ENCODE measurements at regions not wholly inside any gene's neighbourhood (a gene's known extent, or its start where the extent isn't known, plus 50 kb on each side); places are given as distances from the start of the nearest gene placed in this dataset.

DNA sequence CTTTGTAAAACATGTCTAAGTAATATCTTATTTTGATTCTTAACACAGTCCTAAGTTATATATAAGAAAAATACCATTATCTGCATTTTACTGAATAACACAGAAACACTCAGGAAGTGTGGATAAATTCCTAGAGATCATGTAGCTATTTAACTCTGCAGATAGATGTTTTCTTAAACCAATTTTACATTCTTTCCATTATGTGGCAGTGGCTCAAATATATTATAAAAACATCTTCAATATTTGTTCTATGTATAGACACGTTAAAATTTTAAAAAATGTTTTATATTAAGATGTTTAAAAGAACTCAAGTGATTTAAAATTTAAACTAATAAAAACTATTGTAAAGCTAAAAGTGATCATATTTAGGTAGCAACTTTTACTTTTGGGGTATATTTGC is 683.8 kb downstream of the DIPK2A start:
- POLR2A ChIA-PET = no interaction called here
- Mint-ChIP-seq H3K4me1 (no peaks in the 10 kb centered on the region), H3K27me3 (no peaks in the 10 kb centered on the region), H3K4me3 (no peak overlapping the region), H3K9me3 (peaks cover 0 to 14% (median 0%) of the 10 kb centered on the region in 5 donors), H3K36me3 (no peaks in the 10 kb centered on the region), H3K27ac (no peak overlapping the region)
- CTCF ChIA-PET = no interaction called here
- no peak overlapping the region for H3K27ac ChIP-seq (ENCODE audit: low read depth, low read length)
- H3K36me3 ChIP-seq (ENCODE audit: insufficient read depth, low read length) = no peaks in the 10 kb centered on the region
- no peaks in the 10 kb centered on the region for H3K4me1 ChIP-seq (ENCODE audit: insufficient read depth, low read length)
- no peak for DNase-seq
- no peak overlapping the region for H3K4me3 ChIP-seq (ENCODE audit: low read length)
- no peaks in the 10 kb centered on the region for H3K27me3 ChIP-seq (ENCODE audit: insufficient read depth, low read length, poor library complexity, severe bottlenecking)
- H3K9me3 ChIP-seq (ENCODE audit: low read length) = no peaks in the 10 kb centered on the region

DNA sequence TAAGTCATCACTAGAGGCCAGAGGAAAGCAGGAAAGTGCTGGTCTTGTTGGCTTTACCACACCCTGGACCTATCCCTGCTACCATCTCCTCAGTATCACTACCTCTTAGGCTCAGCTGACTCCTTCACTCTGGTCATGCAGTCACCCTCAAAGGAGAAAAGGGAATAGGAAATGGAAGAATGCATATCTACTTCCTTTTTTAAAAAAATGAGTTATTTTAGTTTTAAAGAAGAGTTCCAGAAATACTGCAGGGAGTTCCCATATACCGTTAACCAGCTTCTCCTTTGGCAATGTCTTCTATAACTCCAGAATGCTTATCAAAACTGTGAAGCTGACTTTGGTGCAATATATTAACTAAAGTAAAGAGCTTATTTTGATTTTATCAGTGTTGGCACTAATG is 688.6 kb downstream of the DIPK2A start:
- H3K9me3 ChIP-seq (ENCODE audit: low read length) = no peaks in the 10 kb centered on the region
- CTCF ChIA-PET = no interaction called here
- Mint-ChIP-seq H3K27me3 (peaks cover 0 to 2% of the 10 kb centered on the region in 2 donors), H3K4me1 (no peaks in the 10 kb centered on the region), H3K9me3 (peaks cover 0 to 6% (median 3%) of the 10 kb centered on the region in 5 donors), H3K27ac (no peak overlapping the region), H3K36me3 (no peaks in the 10 kb centered on the region), H3K4me3 (no peak overlapping the region)
- no peaks in the 10 kb centered on the region for H3K27me3 ChIP-seq (ENCODE audit: insufficient read depth, low read length, poor library complexity, severe bottlenecking)
- H3K4me1 ChIP-seq (ENCODE audit: insufficient read depth, low read length) = no peaks in the 10 kb centered on the region
- DNase-seq = no peak
- POLR2A ChIA-PET = no interaction called here
- no peak overlapping the region for H3K4me3 ChIP-seq (ENCODE audit: low read length)
- no peaks in the 10 kb centered on the region for H3K36me3 ChIP-seq (ENCODE audit: insufficient read depth, low read length)
- H3K27ac ChIP-seq (ENCODE audit: low read depth, low read length) = no peak overlapping the region

DNA sequence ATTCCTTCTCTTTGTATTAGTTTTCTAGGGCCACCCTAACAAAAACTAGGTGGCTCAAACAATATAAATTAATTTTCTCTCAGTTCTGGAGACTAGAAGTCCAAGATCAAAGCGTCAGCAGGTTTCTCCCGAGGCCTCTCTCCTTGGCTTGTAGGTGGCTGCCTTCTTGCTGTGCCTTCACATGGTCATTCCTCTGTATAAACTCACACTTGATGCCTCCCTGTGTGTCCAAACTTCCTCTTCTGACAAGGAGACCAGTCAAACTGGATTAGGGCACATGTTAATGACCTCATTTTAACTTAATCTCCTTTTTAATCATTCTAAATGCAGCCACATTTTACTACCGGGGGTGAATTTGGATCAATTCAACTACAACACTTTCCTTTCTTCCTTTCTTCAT is 691.1 kb downstream of the DIPK2A start:
- ChIA-PET CTCF (no interaction called here), POLR2A (no interaction called here)
- Mint-ChIP-seq H3K27ac (no peak overlapping the region), H3K9me3 (peaks cover 6 to 20% (median 7%) of the 10 kb centered on the region in 5 donors), H3K36me3 (no peaks in the 10 kb centered on the region), H3K4me1 (no peaks in the 10 kb centered on the region), H3K27me3 (peaks cover 0 to 2% of the 10 kb centered on the region in 2 donors), H3K4me3 (no peak overlapping the region)
- H3K4me1 ChIP-seq (ENCODE audit: insufficient read depth, low read length) = no peaks in the 10 kb centered on the region
- no peak for DNase-seq
- no peak overlapping the region for H3K4me3 ChIP-seq (ENCODE audit: low read length)
- no peaks in the 10 kb centered on the region for H3K36me3 ChIP-seq (ENCODE audit: insufficient read depth, low read length)
- no peaks in the 10 kb centered on the region for H3K27me3 ChIP-seq (ENCODE audit: insufficient read depth, low read length, poor library complexity, severe bottlenecking)
- H3K27ac ChIP-seq (ENCODE audit: low read depth, low read length) = no peak overlapping the region
- no peaks in the 10 kb centered on the region for H3K9me3 ChIP-seq (ENCODE audit: low read length)

DNA sequence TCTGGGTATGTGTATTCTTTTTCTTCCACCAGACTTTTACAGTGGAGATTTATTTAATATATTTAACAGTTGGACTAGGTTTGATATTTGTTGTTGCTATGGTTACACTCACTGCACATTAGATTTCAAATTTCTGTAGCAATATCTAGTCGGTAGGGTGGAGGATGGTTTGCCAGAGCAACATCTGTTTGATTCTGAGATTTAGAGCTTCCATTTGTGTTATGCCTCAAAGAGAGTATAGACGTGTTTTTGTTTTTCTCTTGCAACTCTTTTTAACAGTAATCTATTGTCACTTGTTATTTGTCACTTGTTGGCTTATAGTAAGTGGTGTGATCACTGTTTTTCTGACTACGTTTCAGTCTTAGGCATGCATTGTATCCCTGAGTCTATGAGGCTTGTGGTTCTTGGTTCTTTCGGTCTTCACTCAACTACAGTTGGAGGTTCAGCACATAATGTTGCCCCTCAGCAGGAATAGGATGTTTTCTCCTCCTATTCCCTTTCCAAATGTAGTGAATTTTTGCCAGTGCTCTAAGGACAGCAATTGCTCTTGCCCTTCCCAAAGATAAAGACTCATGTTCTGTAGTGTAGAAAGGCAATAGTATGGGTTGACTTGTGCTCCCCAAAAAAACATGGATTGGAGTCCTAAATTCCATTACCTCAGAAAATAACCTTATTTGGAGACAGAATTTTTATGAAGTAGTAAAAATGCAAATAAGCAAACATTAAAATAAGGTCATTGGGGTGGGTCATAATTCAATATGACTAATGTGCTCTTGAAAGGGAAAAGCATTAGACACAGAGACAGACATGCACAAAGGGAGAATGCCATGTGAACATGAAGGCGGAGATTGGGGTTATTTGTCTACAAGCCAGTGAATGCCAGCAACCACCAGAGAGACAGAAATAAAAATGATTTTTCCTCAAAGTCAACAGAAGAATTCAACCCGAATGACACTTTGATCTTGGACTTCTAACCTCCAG is 692.1 kb downstream of the DIPK2A start:
- Mint-ChIP-seq H3K27me3 (peaks cover 0 to 2% of the 10 kb centered on the region in 2 donors), H3K4me3 (no peak overlapping the region), H3K36me3 (no peaks in the 10 kb centered on the region), H3K27ac (no peak overlapping the region), H3K9me3 (peaks cover 6 to 20% (median 7%) of the 10 kb centered on the region in 5 donors), H3K4me1 (no peaks in the 10 kb centered on the region)
- Histone ChIP-seq H3K4me3 (ENCODE audit: low read length) (no peak overlapping the region), H3K9me3 (ENCODE audit: low read length) (no peaks in the 10 kb centered on the region), H3K36me3 (ENCODE audit: insufficient read depth, low read length) (no peaks in the 10 kb centered on the region), H3K4me1 (ENCODE audit: insufficient read depth, low read length) (no peaks in the 10 kb centered on the region), H3K27me3 (ENCODE audit: insufficient read depth, low read length, poor library complexity, severe bottlenecking) (no peaks in the 10 kb centered on the region), H3K27ac (ENCODE audit: low read depth, low read length) (no peak overlapping the region)
- CTCF ChIA-PET = no interaction called here
- DNase-seq = no peak
- POLR2A ChIA-PET = no interaction called here

DNA sequence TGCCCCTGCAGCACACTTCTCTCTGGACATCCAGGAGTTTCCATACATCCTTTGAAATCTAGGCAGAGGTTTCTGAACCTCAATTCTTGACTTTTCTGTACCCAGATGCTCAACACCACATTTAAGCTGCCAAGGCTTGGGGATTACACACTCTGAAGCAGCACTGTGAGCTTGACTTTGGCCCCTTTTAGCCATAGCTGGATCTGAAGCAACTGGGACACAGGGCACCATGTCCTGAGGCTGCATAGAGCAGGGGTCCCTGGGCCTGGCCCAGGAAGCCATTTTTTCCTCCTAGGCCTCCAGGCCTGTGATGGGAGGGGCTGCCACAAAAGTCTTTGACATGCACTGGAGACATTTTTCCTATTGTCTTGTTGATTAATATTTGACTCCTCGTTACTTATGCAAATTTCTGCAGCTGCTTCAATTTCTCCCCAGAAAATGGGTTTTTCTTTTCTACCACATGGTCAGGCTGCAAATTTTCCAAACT is 694.0 kb downstream of the DIPK2A start:
- peaks cover 6 to 20% (median 7%) of the 10 kb centered on the region in 5 donors for H3K9me3 Mint-ChIP-seq
- ChIA-PET POLR2A (no interaction called here), CTCF (no interaction called here)
- no peak for DNase-seq
- H3K27ac ChIP-seq (ENCODE audit: low read depth, low read length) = no peak overlapping the region
- H3K4me3 ChIP-seq (ENCODE audit: low read length) = no peak overlapping the region
- H3K27ac Mint-ChIP-seq = no peak overlapping the region
- H3K36me3 Mint-ChIP-seq = no peaks in the 10 kb centered on the region
- no peaks in the 10 kb centered on the region for H3K4me1 ChIP-seq (ENCODE audit: insufficient read depth, low read length)
- no peaks in the 10 kb centered on the region for H3K36me3 ChIP-seq (ENCODE audit: insufficient read depth, low read length)
- H3K4me3 Mint-ChIP-seq = no peak overlapping the region
- peaks cover 0 to 2% of the 10 kb centered on the region in 2 donors for H3K27me3 Mint-ChIP-seq
- H3K4me1 Mint-ChIP-seq = no peaks in the 10 kb centered on the region
- H3K9me3 ChIP-seq (ENCODE audit: low read length) = no peaks in the 10 kb centered on the region
- H3K27me3 ChIP-seq (ENCODE audit: insufficient read depth, low read length, poor library complexity, severe bottlenecking) = no peaks in the 10 kb centered on the region

DNA sequence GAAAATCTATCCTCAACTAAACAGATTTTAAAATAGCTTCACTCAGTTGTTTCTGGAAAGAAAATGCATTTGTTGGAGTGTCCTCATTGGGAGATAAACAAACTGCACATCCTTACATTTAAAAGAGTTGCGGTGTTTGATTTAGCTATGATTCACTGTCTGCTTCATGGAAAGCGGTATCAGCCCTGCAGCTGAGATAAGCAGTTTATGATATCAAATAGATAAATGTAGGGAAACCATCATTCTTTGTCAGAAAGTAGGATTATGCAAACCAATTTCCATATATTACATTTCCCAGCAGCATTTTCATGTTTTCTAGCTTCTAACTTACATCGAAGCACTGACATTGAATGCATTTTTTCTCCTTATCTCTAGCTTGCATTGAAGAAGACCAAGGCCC is 698.9 kb downstream of the DIPK2A start:
- H3K27me3 ChIP-seq (ENCODE audit: insufficient read depth, low read length, poor library complexity, severe bottlenecking) = no peaks in the 10 kb centered on the region
- Mint-ChIP-seq H3K27me3 (no peaks in the 10 kb centered on the region), H3K4me1 (no peaks in the 10 kb centered on the region), H3K27ac (no peak overlapping the region), H3K4me3 (no peak overlapping the region), H3K36me3 (no peaks in the 10 kb centered on the region), H3K9me3 (peaks cover 0 to 15% (median 7%) of the 10 kb centered on the region in 5 donors)
- H3K4me1 ChIP-seq (ENCODE audit: insufficient read depth, low read length) = no peaks in the 10 kb centered on the region
- POLR2A ChIA-PET = no interaction called here
- no peak overlapping the region for H3K27ac ChIP-seq (ENCODE audit: low read depth, low read length)
- CTCF ChIA-PET = no interaction called here
- no peaks in the 10 kb centered on the region for H3K36me3 ChIP-seq (ENCODE audit: insufficient read depth, low read length)
- H3K4me3 ChIP-seq (ENCODE audit: low read length) = no peak overlapping the region
- DNase-seq = no peak
- no peaks in the 10 kb centered on the region for H3K9me3 ChIP-seq (ENCODE audit: low read length)

DNA sequence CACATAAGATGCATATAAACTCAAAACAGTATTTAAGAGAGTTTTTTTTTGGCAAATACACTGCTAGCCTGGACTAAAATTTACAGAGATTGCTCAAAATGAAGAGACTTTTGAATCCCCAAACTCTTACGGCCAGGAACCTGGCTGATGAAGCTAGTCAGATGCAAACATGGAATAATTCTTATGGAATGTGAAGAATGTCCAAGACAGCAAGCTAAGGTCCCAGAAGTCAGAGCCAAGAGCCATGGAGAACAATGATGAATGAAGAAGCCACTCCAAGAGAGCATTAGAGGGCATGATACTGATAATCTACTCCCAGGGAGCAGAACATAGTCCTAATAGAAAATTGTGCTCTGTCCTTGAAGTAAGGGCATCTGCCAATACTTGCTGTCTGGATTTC is 705.5 kb downstream of the DIPK2A start:
- Histone ChIP-seq H3K36me3 (ENCODE audit: insufficient read depth, low read length) (no peaks in the 10 kb centered on the region), H3K4me3 (ENCODE audit: low read length) (no peak overlapping the region), H3K27me3 (ENCODE audit: insufficient read depth, low read length, poor library complexity, severe bottlenecking) (no peaks in the 10 kb centered on the region), H3K9me3 (ENCODE audit: low read length) (no peaks in the 10 kb centered on the region), H3K27ac (ENCODE audit: low read depth, low read length) (no peak overlapping the region), H3K4me1 (ENCODE audit: insufficient read depth, low read length) (no peaks in the 10 kb centered on the region)
- peaks cover 0 to 4% (median 0%) of the 10 kb centered on the region in 5 donors for H3K9me3 Mint-ChIP-seq
- H3K27me3 Mint-ChIP-seq = no peaks in the 10 kb centered on the region
- H3K27ac Mint-ChIP-seq = no peak overlapping the region
- H3K4me3 Mint-ChIP-seq = no peak overlapping the region
- ChIA-PET CTCF (no interaction called here), POLR2A (no interaction called here)
- no peak for DNase-seq
- H3K36me3 Mint-ChIP-seq = no peaks in the 10 kb centered on the region
- H3K4me1 Mint-ChIP-seq = no peaks in the 10 kb centered on the region

DNA sequence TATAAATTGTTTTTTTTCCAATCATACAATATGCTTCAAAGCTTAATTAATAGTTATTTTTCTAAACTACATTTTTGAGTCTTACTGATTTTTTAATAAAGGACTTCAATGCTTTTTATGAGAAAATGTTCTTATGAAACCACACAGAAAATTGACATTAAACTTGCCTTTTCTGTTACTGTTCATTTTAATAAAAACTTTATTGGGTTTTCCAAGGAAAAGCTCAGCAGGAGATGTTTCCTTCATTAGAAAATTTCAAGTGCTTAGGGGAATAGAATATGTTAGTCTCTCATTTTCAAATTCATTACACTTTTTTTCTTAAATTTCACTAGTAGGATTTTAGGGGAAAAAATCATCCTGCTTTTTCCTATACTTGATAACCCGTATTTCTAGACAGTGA is 711.4 kb downstream of the DIPK2A start:
- Mint-ChIP-seq H3K36me3 (no peaks in the 10 kb centered on the region), H3K4me3 (no peak overlapping the region), H3K27me3 (no peaks in the 10 kb centered on the region), H3K4me1 (no peaks in the 10 kb centered on the region), H3K27ac (no peak overlapping the region), H3K9me3 (peaks cover 0 to 4% (median 0%) of the 10 kb centered on the region in 5 donors)
- H3K4me3 ChIP-seq (ENCODE audit: low read length) = no peak overlapping the region
- no peak overlapping the region for H3K27ac ChIP-seq (ENCODE audit: low read depth, low read length)
- no peaks in the 10 kb centered on the region for H3K36me3 ChIP-seq (ENCODE audit: insufficient read depth, low read length)
- no peaks in the 10 kb centered on the region for H3K9me3 ChIP-seq (ENCODE audit: low read length)
- no peaks in the 10 kb centered on the region for H3K27me3 ChIP-seq (ENCODE audit: insufficient read depth, low read length, poor library complexity, severe bottlenecking)
- ChIA-PET CTCF (no interaction called here), POLR2A (no interaction called here)
- H3K4me1 ChIP-seq (ENCODE audit: insufficient read depth, low read length) = no peaks in the 10 kb centered on the region
- no peak for DNase-seq

Data from CD8-positive, alpha-beta memory T cell (primary cell).